ENCODE measurements at regions not wholly inside any gene's neighbourhood (a gene's known extent, or its start where the extent isn't known, plus 50 kb on each side); places are given as distances from the start of the nearest gene placed in this dataset.

- Histone ChIP-seq H3K4me1 (no peaks in the 10 kb centered on the region), H3K27me3 (no peaks in the 10 kb centered on the region), H3K36me3 (ENCODE audit: low read depth, missing control alignments) (no peaks in the 10 kb centered on the region), H3K4me3 (no peak overlapping the region), H3K9me3 (no peaks in the 10 kb centered on the region), H3K27ac (no peak overlapping the region)
- no peak for TF ChIP-seq POLR2A (IDR thresholded peaks at IDR 0.05)
- TF ChIP-seq, protein P1, sequence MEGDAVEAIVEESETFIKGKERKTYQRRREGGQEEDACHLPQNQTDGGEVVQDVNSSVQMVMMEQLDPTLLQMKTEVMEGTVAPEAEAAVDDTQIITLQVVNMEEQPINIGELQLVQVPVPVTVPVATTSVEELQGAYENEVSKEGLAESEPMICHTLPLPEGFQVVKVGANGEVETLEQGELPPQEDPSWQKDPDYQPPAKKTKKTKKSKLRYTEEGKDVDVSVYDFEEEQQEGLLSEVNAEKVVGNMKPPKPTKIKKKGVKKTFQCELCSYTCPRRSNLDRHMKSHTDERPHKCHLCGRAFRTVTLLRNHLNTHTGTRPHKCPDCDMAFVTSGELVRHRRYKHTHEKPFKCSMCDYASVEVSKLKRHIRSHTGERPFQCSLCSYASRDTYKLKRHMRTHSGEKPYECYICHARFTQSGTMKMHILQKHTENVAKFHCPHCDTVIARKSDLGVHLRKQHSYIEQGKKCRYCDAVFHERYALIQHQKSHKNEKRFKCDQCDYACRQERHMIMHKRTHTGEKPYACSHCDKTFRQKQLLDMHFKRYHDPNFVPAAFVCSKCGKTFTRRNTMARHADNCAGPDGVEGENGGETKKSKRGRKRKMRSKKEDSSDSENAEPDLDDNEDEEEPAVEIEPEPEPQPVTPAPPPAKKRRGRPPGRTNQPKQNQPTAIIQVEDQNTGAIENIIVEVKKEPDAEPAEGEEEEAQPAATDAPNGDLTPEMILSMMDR (IDR thresholded peaks at IDR 0.05): no peak
- no peak for DNase-seq
- intact Hi-C loops (cut with DNase I; ENCODE audit: low total_unique reads): no loop called here
- WGBS, 2 donors: 63 to 80% methylated on average over 4 of the region's 4 CpGs
Measured at GRCh38 chr6:14934844-14935243, 311.0 kb upstream of the JARID2 start.

GRCh38 chr6:14936861-14937260 lies 309.0 kb upstream of the JARID2 start:
- WGBS, 2 donors: 81 to 83% methylated on average over 2 of the region's 2 CpGs
- no peak for TF ChIP-seq POLR2A (IDR thresholded peaks at IDR 0.05)
- TF ChIP-seq, protein P1 (IDR thresholded peaks at IDR 0.05): no peak
- no peak for DNase-seq

DNA sequence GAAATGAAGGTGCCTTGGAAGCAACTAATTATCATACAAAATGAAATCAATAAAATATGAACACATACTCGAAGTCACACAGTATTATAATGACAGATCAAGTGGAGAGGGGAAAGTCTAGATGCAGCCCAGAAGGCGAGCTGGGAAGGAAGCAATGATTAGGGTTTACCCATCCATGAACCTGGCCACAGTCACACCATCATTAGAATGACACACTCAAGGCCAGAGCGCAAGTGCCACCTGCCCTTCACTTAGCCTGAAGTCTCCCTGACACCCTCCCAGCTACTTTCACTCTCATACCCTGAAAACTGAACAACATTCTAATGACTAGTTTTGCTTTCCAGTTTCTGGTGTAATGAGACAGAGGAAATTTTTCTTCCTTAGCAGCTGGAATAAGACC lies 302.8 kb upstream of the JARID2 start:
- no peak for DNase-seq
- Histone ChIP-seq H3K27me3 (no peaks in the 10 kb centered on the region), H3K27ac (no peak overlapping the region), H3K4me3 (no peak overlapping the region), H3K4me1 (no peaks in the 10 kb centered on the region), H3K9me3 (no peaks in the 10 kb centered on the region), H3K36me3 (ENCODE audit: low read depth, missing control alignments) (no peaks in the 10 kb centered on the region)
- intact Hi-C loops (cut with DNase I; ENCODE audit: low total_unique reads): no loop called here
- TF ChIP-seq, protein P1 (IDR thresholded peaks at IDR 0.05): no peak
- TF ChIP-seq POLR2A (IDR thresholded peaks at IDR 0.05): no peak
- WGBS, 2 donors: 94 to 96% methylated on average over 3 of the region's 3 CpGs

More at GRCh38 chr6:14936861-14937260, 309.0 kb upstream of the JARID2 start:
- no peak overlapping the region for H3K4me3 ChIP-seq
- H3K4me1 ChIP-seq: no peaks in the 10 kb centered on the region
- no peaks in the 10 kb centered on the region for H3K36me3 ChIP-seq (ENCODE audit: low read depth, missing control alignments)
- H3K9me3 ChIP-seq: no peaks in the 10 kb centered on the region
- H3K27me3 ChIP-seq: no peaks in the 10 kb centered on the region
- no peak overlapping the region for H3K27ac ChIP-seq
- intact Hi-C loops (cut with DNase I; ENCODE audit: low total_unique reads): no loop called here

DNA sequence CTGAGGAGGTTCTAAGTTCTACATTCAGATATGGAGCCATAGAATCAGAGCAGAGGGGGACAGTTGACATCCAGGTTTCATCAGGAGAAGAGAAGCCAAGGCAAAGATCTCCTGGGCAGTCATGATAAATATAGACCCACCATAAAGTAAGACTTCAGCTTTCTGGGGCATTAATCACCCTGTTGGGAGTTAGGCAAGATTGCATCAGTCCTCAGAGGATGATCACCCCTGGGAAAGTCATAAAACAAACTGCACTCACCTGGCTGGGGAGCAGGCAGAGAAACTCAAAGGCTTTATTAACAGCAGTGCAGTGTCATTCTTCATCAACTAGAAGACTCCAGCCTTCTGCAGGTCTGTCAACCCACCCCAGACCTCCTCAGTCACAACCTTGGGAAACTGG lies 301.3 kb upstream of the JARID2 start:
- TF ChIP-seq, protein P1 (IDR thresholded peaks at IDR 0.05): no peak
- no peak for TF ChIP-seq POLR2A (IDR thresholded peaks at IDR 0.05)
- DNase-seq: no peak
- intact Hi-C loops (cut with DNase I; ENCODE audit: low total_unique reads): no loop called here
- no peak overlapping the region for H3K27ac ChIP-seq
- H3K9me3 ChIP-seq: no peaks in the 10 kb centered on the region
- H3K27me3 ChIP-seq: no peaks in the 10 kb centered on the region
- no peaks in the 10 kb centered on the region for H3K4me1 ChIP-seq
- H3K4me3 ChIP-seq: no peak overlapping the region
- no peaks in the 10 kb centered on the region for H3K36me3 ChIP-seq (ENCODE audit: low read depth, missing control alignments)

- Histone ChIP-seq H3K4me1 (no peaks in the 10 kb centered on the region), H3K27ac (no peak overlapping the region), H3K27me3 (no peaks in the 10 kb centered on the region), H3K4me3 (no peak overlapping the region), H3K9me3 (no peaks in the 10 kb centered on the region), H3K36me3 (ENCODE audit: low read depth, missing control alignments) (no peaks in the 10 kb centered on the region)
- intact Hi-C loops (cut with DNase I; ENCODE audit: low total_unique reads): no loop called here
- no peak for TF ChIP-seq POLR2A (IDR thresholded peaks at IDR 0.05)
- TF ChIP-seq, protein P1 (IDR thresholded peaks at IDR 0.05): no peak
- WGBS, 2 donors: 77 to 85% methylated on average over 7 of the region's 7 CpGs
- DNase-seq: no peak
Measured at GRCh38 chr6:14945461-14946185, 300.2 kb upstream of the JARID2 start.
